Stimulated activated memory B cell treated with anti-CD40 and anti-IgM and Interleukin-4, amounts not matched to agents 10 μg/mL and 1 μg/mL and 100 μg/mL, for 72 hours (primary cell): ENCODE measurements at regions not wholly inside any gene's neighbourhood (a gene's known extent, or its start where the extent isn't known, plus 50 kb on each side); places are given as distances from the start of the nearest gene placed in this dataset.

Source experiments
- ATAC-seq: fragments of 150-1000 bp; cut with Tn5 transposase; 2 replicates; pipeline ENCODE4 v1.10.0; 2021
- H3K27ac Mint-ChIP-seq: one replicate; pipeline ENCODE4 v1.8.0; 2022; ENCODE audit warnings: mild to moderate bottlenecking, mixed read lengths
- H3K27me3 Mint-ChIP-seq: one replicate; pipeline ENCODE4 v1.8.0; 2022; ENCODE audit warnings: mixed read lengths
- H3K36me3 Mint-ChIP-seq: one replicate; pipeline ENCODE4 v1.8.0; 2022; ENCODE audit warnings: mixed read lengths
- H3K4me1 Mint-ChIP-seq: one replicate; pipeline ENCODE4 v1.8.0; 2022; ENCODE audit warnings: mixed read lengths
- H3K4me3 Mint-ChIP-seq: one replicate; pipeline ENCODE4 v1.8.0; 2022; ENCODE audit warnings: mild to moderate bottlenecking, moderate library complexity, mixed read lengths
- H3K9me3 Mint-ChIP-seq: one replicate; pipeline ENCODE4 v1.8.0; 2022; ENCODE audit warnings: mixed read lengths

DNA sequence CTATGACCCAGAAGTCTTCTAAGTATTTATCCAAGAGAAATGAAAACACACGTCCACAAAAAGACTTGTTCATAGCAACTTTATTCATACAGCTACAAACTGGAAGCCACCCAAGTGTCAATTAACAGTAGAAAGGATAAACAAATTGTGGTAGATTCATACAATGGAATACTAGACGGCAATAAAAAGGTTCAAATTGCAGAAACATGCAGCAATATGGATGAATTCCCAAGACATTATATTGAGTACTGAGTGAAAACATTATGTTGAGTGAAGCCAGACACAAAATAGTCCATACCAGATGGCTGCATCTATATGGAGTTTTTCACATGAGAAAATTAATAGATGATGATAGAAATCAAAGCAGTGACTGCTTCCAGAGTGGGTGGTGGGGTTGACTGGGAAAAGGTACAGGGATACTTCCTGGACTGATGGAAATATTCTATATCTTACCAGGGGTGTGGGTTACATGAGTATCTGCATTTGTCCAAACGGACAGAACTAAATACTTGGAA lies 292.0 kb downstream of the FGFR2 start:
- no peak for ATAC-seq
- H3K27me3 Mint-ChIP-seq, result no peaks in the 10 kb centered on the region
- no peaks in the 10 kb centered on the region for H3K36me3 Mint-ChIP-seq
- no peak overlapping the region for H3K27ac Mint-ChIP-seq
- peaks cover 5% of the 10 kb centered on the region for H3K9me3 Mint-ChIP-seq
- H3K4me1 Mint-ChIP-seq, result no peaks in the 10 kb centered on the region
- no peak overlapping the region for H3K4me3 Mint-ChIP-seq

- H3K27me3 Mint-ChIP-seq, result no peaks in the 10 kb centered on the region
- ATAC-seq, result no peak
- H3K9me3 Mint-ChIP-seq, result peaks cover 5% of the 10 kb centered on the region
- H3K4me1 Mint-ChIP-seq, result no peaks in the 10 kb centered on the region
- H3K27ac Mint-ChIP-seq, result no peak overlapping the region
- H3K4me3 Mint-ChIP-seq, result no peak overlapping the region
- no peaks in the 10 kb centered on the region for H3K36me3 Mint-ChIP-seq
Measured at GRCh38 chr10:121307411-121307980, 290.7 kb downstream of the FGFR2 start.

DNA sequence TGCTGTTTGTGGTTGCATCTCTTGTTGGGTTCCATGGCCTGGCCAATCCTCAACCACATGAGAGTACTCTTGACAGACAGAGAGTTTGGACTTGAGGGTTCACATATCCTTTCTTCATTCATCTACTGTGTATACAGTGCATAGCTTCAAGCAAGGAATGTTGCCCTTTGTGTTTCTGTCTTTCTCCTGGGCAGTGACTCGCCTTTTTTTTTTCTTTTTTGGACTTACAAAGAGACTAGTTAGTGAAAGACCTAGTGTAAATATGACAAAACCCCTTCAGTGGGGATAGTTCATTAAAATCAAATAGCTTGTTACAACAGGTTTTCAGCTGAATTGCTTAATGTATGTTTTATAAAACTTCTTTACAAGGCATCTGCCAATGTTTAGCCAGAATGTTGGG lies 290.2 kb downstream of the FGFR2 start:
- Mint-ChIP-seq H3K4me1 (no peaks in the 10 kb centered on the region), H3K9me3 (peaks cover 5% of the 10 kb centered on the region), H3K36me3 (no peaks in the 10 kb centered on the region), H3K27ac (no peak overlapping the region), H3K4me3 (no peak overlapping the region), H3K27me3 (no peaks in the 10 kb centered on the region)
- ATAC-seq, result no peak

- no peak for ATAC-seq
- Mint-ChIP-seq H3K27me3 (no peaks in the 10 kb centered on the region), H3K4me1 (no peaks in the 10 kb centered on the region), H3K36me3 (no peaks in the 10 kb centered on the region), H3K27ac (no peak overlapping the region), H3K4me3 (no peak overlapping the region), H3K9me3 (peaks cover 5% of the 10 kb centered on the region)
Measured at GRCh38 chr10:121309164-121309563, 289.1 kb downstream of the FGFR2 start.

DNA sequence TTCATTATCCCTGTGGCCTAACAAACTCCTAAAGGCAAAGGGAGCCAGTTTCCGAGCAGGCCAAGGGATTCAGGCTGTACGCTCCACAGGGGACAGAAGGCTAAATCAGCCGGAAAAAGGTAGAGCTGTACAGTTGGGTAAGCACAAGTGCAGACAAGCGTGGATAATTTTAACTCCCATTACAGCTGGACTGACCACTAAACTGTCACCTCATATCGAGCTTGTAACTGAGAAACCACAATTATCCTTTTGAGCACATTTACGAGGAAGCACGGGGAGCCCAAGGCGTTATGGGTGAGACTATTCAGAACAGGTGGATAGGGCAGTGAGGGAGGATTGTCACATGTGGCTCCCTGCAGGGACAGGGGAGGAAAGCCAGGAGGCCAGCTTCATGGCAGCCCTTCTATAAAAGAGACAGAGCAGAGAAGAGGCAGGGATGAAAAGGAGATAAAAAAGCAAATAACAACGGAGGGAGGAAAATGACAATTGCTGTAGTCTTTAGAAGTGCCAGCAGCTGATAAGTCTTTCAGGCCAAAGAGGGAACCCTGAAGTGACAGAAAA lies 288.0 kb downstream of the FGFR2 start:
- Mint-ChIP-seq H3K36me3 (no peaks in the 10 kb centered on the region), H3K9me3 (peaks cover 5% of the 10 kb centered on the region), H3K27ac (no peak overlapping the region), H3K4me3 (no peak overlapping the region), H3K27me3 (no peaks in the 10 kb centered on the region), H3K4me1 (no peaks in the 10 kb centered on the region)
- ATAC-seq, result no peak

DNA sequence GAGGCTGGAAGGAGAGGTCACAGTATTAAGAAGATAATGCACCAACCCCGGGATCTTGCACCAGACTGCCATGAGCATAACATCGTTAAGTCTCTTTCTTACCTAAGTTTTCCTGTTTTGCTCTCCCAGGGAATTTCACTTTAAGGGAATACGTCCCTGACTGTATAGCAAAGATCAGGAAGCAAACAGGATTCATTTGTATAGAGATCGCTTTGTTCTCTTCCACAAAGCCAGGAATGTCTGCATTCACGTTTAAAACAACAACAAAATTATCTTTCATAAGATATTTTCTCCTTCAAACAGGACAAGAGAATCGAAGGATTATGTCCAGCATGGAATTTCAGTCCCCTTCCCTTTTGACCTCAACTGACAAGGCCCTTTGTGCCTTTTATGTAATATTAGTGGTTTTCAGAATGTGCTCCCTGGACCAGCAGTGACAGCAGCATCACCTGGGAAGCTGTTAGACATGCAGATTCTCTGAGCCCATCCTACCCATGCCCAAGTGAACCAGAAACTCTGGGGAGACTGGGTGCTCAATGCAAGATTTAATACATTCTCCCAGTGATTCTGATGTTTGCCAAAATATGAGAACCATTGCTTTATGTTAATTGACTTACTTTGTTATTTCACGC lies 286.3 kb downstream of the FGFR2 start:
- Mint-ChIP-seq H3K4me1 (no peaks in the 10 kb centered on the region), H3K27me3 (no peaks in the 10 kb centered on the region), H3K27ac (no peak overlapping the region), H3K36me3 (no peaks in the 10 kb centered on the region), H3K4me3 (no peak overlapping the region), H3K9me3 (peaks cover 5% of the 10 kb centered on the region)
- no peak for ATAC-seq

GRCh38 chr10:121312587-121312986 lies 285.7 kb downstream of the FGFR2 start:
- Mint-ChIP-seq H3K4me1 (no peaks in the 10 kb centered on the region), H3K27ac (no peak overlapping the region), H3K27me3 (no peaks in the 10 kb centered on the region), H3K9me3 (no peaks in the 10 kb centered on the region), H3K4me3 (no peak overlapping the region), H3K36me3 (no peaks in the 10 kb centered on the region)
- ATAC-seq, result no peak

GRCh38 chr10:121313119-121313875 lies 284.9 kb downstream of the FGFR2 start:
- no peak for ATAC-seq
- H3K4me1 Mint-ChIP-seq, result no peaks in the 10 kb centered on the region
- H3K36me3 Mint-ChIP-seq, result no peaks in the 10 kb centered on the region
- no peaks in the 10 kb centered on the region for H3K9me3 Mint-ChIP-seq
- no peak overlapping the region for H3K4me3 Mint-ChIP-seq
- H3K27ac Mint-ChIP-seq, result no peak overlapping the region
- no peaks in the 10 kb centered on the region for H3K27me3 Mint-ChIP-seq

DNA sequence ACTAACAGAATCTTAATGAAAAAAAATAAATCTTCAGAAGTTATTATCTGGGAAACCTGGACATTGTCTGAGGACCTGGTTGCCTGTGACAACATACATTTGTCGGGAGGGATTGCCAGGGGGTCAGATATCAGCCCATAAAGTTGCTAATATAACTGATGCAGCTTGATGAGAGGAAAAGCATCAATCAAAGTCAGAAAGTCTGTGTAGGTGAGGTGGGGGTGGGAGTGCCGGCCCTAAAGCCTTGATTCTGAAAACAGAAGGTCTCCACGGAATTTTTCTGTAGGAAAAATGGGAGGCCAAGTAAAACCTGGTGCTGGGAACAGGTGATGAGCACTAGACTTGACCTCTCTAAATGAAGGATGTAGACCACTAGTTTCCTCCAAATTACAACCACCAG lies 281.8 kb downstream of the FGFR2 start:
- H3K36me3 Mint-ChIP-seq, result no peaks in the 10 kb centered on the region
- no peak overlapping the region for H3K4me3 Mint-ChIP-seq
- H3K9me3 Mint-ChIP-seq, result peaks cover 3% of the 10 kb centered on the region
- H3K4me1 Mint-ChIP-seq, result no peaks in the 10 kb centered on the region
- no peak for ATAC-seq
- H3K27ac Mint-ChIP-seq, result no peak overlapping the region
- H3K27me3 Mint-ChIP-seq, result no peaks in the 10 kb centered on the region

- ATAC-seq, result no peak
Measured at GRCh38 chr10:121317374-121317773, 280.9 kb downstream of the FGFR2 start.

DNA sequence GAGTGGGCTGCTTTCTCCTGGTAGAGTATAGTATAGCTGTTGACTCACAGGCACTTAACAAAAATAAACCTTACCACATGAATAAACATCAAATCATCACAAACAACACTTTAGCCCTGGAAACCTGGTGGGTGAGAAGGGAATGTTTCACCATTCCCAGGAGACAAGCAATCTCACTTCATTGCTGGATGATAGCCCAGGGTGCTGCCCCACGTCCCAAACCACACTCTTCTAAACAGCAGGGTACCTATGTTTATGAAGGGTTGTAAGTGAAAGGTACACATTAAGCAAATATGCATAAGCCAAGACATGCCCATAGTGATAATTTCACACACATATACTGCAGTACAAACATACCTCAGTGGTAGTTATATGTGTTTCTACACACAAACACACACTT lies 276.2 kb downstream of the FGFR2 start:
- Mint-ChIP-seq H3K4me3 (no peak overlapping the region), H3K4me1 (no peaks in the 10 kb centered on the region), H3K9me3 (peaks cover 3% of the 10 kb centered on the region), H3K27ac (no peak overlapping the region), H3K27me3 (no peaks in the 10 kb centered on the region), H3K36me3 (no peaks in the 10 kb centered on the region)
- ATAC-seq, result no peak

More at GRCh38 chr10:121317374-121317773, 280.9 kb downstream of the FGFR2 start:
- no peak overlapping the region for H3K27ac Mint-ChIP-seq
- no peaks in the 10 kb centered on the region for H3K36me3 Mint-ChIP-seq
- H3K27me3 Mint-ChIP-seq, result no peaks in the 10 kb centered on the region
- no peak overlapping the region for H3K4me3 Mint-ChIP-seq
- no peaks in the 10 kb centered on the region for H3K4me1 Mint-ChIP-seq
- peaks cover 3% of the 10 kb centered on the region for H3K9me3 Mint-ChIP-seq

DNA sequence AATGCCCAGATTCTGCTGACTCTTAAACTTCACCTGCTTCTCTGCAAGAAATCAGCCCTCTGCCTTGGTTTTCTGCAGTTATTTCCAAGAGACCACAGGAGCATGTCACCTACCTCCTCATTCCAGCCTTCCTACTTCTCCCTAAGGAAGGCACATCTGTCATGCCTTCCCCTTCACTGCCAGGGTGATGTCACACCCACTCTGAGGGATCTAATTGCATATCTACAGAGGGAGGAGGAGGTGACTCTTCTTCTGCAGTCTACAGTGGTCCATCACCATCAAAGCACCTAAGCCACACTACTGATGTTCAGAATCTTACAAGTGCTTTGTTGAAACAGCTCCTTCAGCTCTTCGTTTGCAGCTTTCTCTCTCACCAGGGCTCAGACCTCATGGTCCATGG lies 275.5 kb downstream of the FGFR2 start:
- peaks cover 6% of the 10 kb centered on the region for H3K9me3 Mint-ChIP-seq

DNA sequence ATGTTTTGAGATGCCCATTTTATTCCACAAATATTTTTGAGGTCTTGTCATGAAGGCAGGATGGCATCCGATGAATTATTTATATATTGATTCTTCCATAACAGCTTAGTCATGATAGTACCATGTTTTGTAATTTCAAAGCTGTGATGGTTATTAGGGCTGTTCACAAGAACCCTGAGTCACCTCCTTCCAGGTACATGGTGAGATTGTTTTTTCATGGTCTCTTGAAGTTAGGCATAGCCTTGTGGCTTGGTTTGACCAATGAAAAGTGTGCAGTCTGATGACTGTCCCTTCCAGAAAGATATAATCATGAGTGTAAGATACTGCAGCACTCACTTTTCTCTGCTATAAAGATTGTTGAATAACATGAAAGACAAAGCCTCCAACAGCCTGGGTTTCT lies 274.8 kb downstream of the FGFR2 start:
- Mint-ChIP-seq H3K4me3 (no peak overlapping the region), H3K27me3 (no peaks in the 10 kb centered on the region), H3K9me3 (peaks cover 6% of the 10 kb centered on the region), H3K4me1 (no peaks in the 10 kb centered on the region), H3K27ac (no peak overlapping the region), H3K36me3 (no peaks in the 10 kb centered on the region)
- no peak for ATAC-seq

More for the DNA sequence above, 275.5 kb downstream of the FGFR2 start:
- H3K27ac Mint-ChIP-seq, result no peak overlapping the region
- no peaks in the 10 kb centered on the region for H3K36me3 Mint-ChIP-seq
- no peaks in the 10 kb centered on the region for H3K27me3 Mint-ChIP-seq
- H3K4me3 Mint-ChIP-seq, result no peak overlapping the region
- H3K4me1 Mint-ChIP-seq, result no peaks in the 10 kb centered on the region
- no peak for ATAC-seq

GRCh38 chr10:121324678-121325213 lies 273.5 kb downstream of the FGFR2 start:
- Mint-ChIP-seq H3K4me1 (no peaks in the 10 kb centered on the region), H3K4me3 (no peak overlapping the region), H3K27ac (no peak overlapping the region), H3K9me3 (peaks cover 3% of the 10 kb centered on the region), H3K36me3 (no peaks in the 10 kb centered on the region), H3K27me3 (no peaks in the 10 kb centered on the region)
- no peak for ATAC-seq

DNA sequence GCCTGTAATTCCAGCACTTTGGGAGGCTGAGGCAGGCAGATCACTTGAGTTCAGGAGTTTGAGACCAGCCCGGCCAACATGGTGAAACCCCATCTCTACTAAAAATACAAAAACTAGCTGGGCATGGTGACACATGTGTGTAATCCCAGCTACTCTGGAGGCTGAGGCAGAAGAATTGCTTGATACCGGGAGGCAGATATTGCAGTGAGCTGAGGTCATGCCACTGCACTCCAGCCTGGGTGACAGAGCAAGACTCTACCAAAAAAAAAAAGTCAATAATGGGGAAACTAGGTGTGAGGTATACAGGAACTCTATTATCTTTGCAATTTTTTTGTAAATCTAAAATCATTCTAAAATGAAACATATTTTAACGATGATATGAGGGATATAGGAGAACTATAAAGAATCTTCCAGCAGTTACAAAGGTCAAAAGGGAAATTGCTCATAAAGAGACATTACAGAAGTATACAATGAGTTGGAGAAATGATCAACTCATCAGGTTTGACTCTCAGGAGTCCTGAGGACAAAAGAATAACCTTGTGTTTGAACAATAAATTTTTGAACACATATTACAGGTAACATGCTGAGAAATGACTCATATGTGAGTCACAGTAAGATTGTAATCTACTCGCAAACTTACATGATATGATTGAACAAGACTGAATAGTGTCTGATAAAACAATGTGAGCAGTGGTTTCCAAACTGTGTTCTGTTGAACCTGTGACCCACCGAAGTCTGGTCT lies 272.6 kb downstream of the FGFR2 start:
- ATAC-seq, result no peak
- Mint-ChIP-seq H3K27me3 (no peaks in the 10 kb centered on the region), H3K4me1 (no peaks in the 10 kb centered on the region)

More for the DNA sequence above, 272.6 kb downstream of the FGFR2 start:
- H3K27ac Mint-ChIP-seq, result no peak overlapping the region
- no peak overlapping the region for H3K4me3 Mint-ChIP-seq
- no peaks in the 10 kb centered on the region for H3K36me3 Mint-ChIP-seq
- H3K9me3 Mint-ChIP-seq, result peaks cover 6% of the 10 kb centered on the region
